Keratinocyte (primary cell): ENCODE measurements at regions not wholly inside any gene's neighbourhood (a gene's known extent, or its start where the extent isn't known, plus 50 kb on each side); places are given as distances from the start of the nearest gene placed in this dataset.

ENCODE experiments used
- DNase-seq: peaks from one replicate; pipeline ENCODE4 v3.0.0-alpha.2; 2011; ENCODE audit warnings: low read depth, missing footprints, low spot score
- FAIRE-seq: peaks from 2 replicates; lab custom pipeline; 2011; peaks lifted over from hg19 to GRCh38; lab: Jason Lieb, UNC
- H2AFZ ChIP-seq: 2 replicates; pipeline ENCODE4 v1.6.0; 2012; ENCODE audit warnings: low read length, control low read depth, inconsistent platforms; ENCODE audit not compliant: control insufficient read depth
- H3K27ac ChIP-seq: 2 replicates; pipeline ENCODE4 v1.5.1; 2011; ENCODE audit warnings: low read length; ENCODE audit not compliant: control insufficient read depth, insufficient read depth
- H3K27me3 ChIP-seq: 3 replicates; pipeline ENCODE4 v1.6.0; 2011; ENCODE audit warnings: low read length; ENCODE audit not compliant: control insufficient read depth, insufficient read depth; ENCODE audit errors: extremely low read depth
- H3K36me3 ChIP-seq, 2 experiments: 2 replicates in 1 of 2; 3 replicates in 1 of 2; pipeline ENCODE4 v1.5.1; 2011; ENCODE audit warnings: low read length in 2 of 2, mild to moderate bottlenecking in 1 of 2; ENCODE audit not compliant: control insufficient read depth in 2 of 2, insufficient read depth in 2 of 2; ENCODE audit errors: extremely low read depth in 1 of 2
- H3K4me1 ChIP-seq: 3 replicates; pipeline ENCODE4 v1.5.1; 2011; ENCODE audit warnings: low read length; ENCODE audit not compliant: control insufficient read depth, insufficient read depth; ENCODE audit errors: extremely low read depth
- H3K4me2 ChIP-seq: 3 replicates; pipeline ENCODE4 v1.6.0; 2011; ENCODE audit warnings: low read depth, low read length; ENCODE audit not compliant: control insufficient read depth, insufficient read depth; ENCODE audit errors: extremely low read depth
- H3K4me3 ChIP-seq, 3 experiments: fragments of 200-600 bp in 1 of 3; sonication (generic) in 1 of 3; 2 replicates in 2 of 3; 3 replicates in 1 of 3; pipeline ENCODE4 v1.5.1; 2011 to 2016; ENCODE audit warnings: low read length in 3 of 3, mild to moderate bottlenecking in 3 of 3, control low read depth in 2 of 3, inconsistent platforms in 1 of 3, low read depth in 1 of 3, mixed read lengths in 1 of 3, mixed run types in 1 of 3, moderate library complexity in 1 of 3; ENCODE audit not compliant: control insufficient read depth in 2 of 3, insufficient read depth in 2 of 3; ENCODE audit errors: extremely low read depth in 1 of 3
- H3K79me2 ChIP-seq: 2 replicates; pipeline ENCODE4 v1.6.0; 2012; ENCODE audit warnings: low read length; ENCODE audit not compliant: control insufficient read depth, insufficient read depth
- H3K9ac ChIP-seq: 3 replicates; pipeline ENCODE4 v1.6.0; 2011; ENCODE audit warnings: low read length; ENCODE audit not compliant: control insufficient read depth, insufficient read depth; ENCODE audit errors: extremely low read depth
- H3K9me1 ChIP-seq: 3 replicates; pipeline ENCODE4 v1.6.0; 2011; ENCODE audit warnings: low read length; ENCODE audit not compliant: control insufficient read depth, insufficient read depth; ENCODE audit errors: extremely low read depth
- H3K9me3 ChIP-seq: 2 replicates; pipeline ENCODE4 v1.5.1; 2012; ENCODE audit warnings: low read depth, low read length; ENCODE audit not compliant: control insufficient read depth
- H4K20me1 ChIP-seq: 3 replicates; pipeline ENCODE4 v1.6.0; 2011; ENCODE audit warnings: low read length; ENCODE audit not compliant: control insufficient read depth, insufficient read depth; ENCODE audit errors: extremely low read depth
- CTCF ChIP-seq, 3 experiments: IDR thresholded peaks in 1 of 3; conservative IDR thresholded peaks in 1 of 3; optimal IDR thresholded peaks in 1 of 3; 2 replicates in 2 of 3; 3 replicates in 1 of 3; pipeline versions ENCODE3 to v1.5.1; 2011; ENCODE audit warnings: low read length in 3 of 3, mild to moderate bottlenecking in 3 of 3, moderate library complexity in 2 of 3, control low read depth in 1 of 3, inconsistent platforms in 1 of 3; ENCODE audit not compliant: insufficient read depth in 2 of 3; ENCODE audit errors: extremely low read depth in 1 of 3
- EZH2 ChIP-seq: IDR thresholded peaks from one replicate; pipeline ENCODE4 v1.6.1; 2012; ENCODE audit warnings: inconsistent platforms, mild to moderate bottlenecking, low read length, moderate library complexity
- dilution Hi-C: fragments of 300-500 bp; cut with MboI; formaldehyde crosslinking; loops from one replicate; pipeline ENCODE4 v1.7.0; 2020; ENCODE audit warnings: low sequenced_read_pairs; ENCODE audit not compliant: extremely low pct_ligation_motif_present

- H3K4me3 ChIP-seq = no peak overlapping the region
- no peaks in the 10 kb centered on the region for H3K9me3 ChIP-seq
- H3K9me1 ChIP-seq = no peaks in the 10 kb centered on the region
- dilution Hi-C loops = no loop called here
- FAIRE-seq (no peak), DNase-seq (no peak)
- H3K27ac ChIP-seq = no peak overlapping the region
- no peaks in the 10 kb centered on the region for H4K20me1 ChIP-seq
- H3K27me3 ChIP-seq = no peaks in the 10 kb centered on the region
- no peaks in the 10 kb centered on the region for H3K4me1 ChIP-seq
- no peak overlapping the region for H2AFZ ChIP-seq
- TF ChIP-seq EZH2 (no peak), CTCF (optimal IDR thresholded peaks at IDR 0.05 in 1 of 3, IDR thresholded peaks at IDR 0.05 in 1 of 3, conservative IDR thresholded peaks at IDR 0.05 in 1 of 3; ENCODE audit: extremely low read depth in 1 of 3, insufficient read depth in 2 of 3, low read length in 3 of 3) (no peak)
- no peaks in the 10 kb centered on the region for H3K36me3 ChIP-seq
- H3K79me2 ChIP-seq = no peaks in the 10 kb centered on the region
- no peak overlapping the region for H3K9ac ChIP-seq
- H3K4me2 ChIP-seq = no peak overlapping the region
Measured at GRCh38 chr7:27412164-27412563, 169.6 kb downstream of the EVX1 start.

- no peaks in the 10 kb centered on the region for H3K79me2 ChIP-seq
- no peak overlapping the region for H3K27ac ChIP-seq
- no peak overlapping the region for H2AFZ ChIP-seq
- DNase-seq (no peak), FAIRE-seq (peak; percentile 23)
- no peaks in the 10 kb centered on the region for H4K20me1 ChIP-seq
- H3K4me3 ChIP-seq = no peak overlapping the region
- H3K4me2 ChIP-seq = no peak overlapping the region
- TF ChIP-seq EZH2 (no peak), CTCF (optimal IDR thresholded peaks at IDR 0.05 in 1 of 3, IDR thresholded peaks at IDR 0.05 in 1 of 3, conservative IDR thresholded peaks at IDR 0.05 in 1 of 3; ENCODE audit: extremely low read depth in 1 of 3, insufficient read depth in 2 of 3, low read length in 3 of 3) (no peak)
- dilution Hi-C loops = no loop called here
- H3K27me3 ChIP-seq = no peaks in the 10 kb centered on the region
- H3K9me1 ChIP-seq = no peaks in the 10 kb centered on the region
- H3K9me3 ChIP-seq = no peaks in the 10 kb centered on the region
- H3K9ac ChIP-seq = no peak overlapping the region
- peaks cover 4% of the 10 kb centered on the region for H3K4me1 ChIP-seq
- H3K36me3 ChIP-seq = no peaks in the 10 kb centered on the region
Measured at GRCh38 chr7:27418541-27418940, 175.9 kb downstream of the EVX1 start.
